Caco-2 (cell line): ENCODE measurements at regions not wholly inside any gene's neighbourhood (a gene's known extent, or its start where the extent isn't known, plus 50 kb on each side); places are given as distances from the start of the nearest gene placed in this dataset.

ENCODE experiments used
- BruUV-seq: library from RNA; stranded (reverse); fragments of 400-500 nt; replicated peaks from 2 replicates; lab custom pipeline; 2021; lab: Mats Ljungman, UMichigan
- CTCF ChIA-PET: fragments of 300-600 bp; sonication (Branson Sonifier 250); formaldehyde crosslinking; loops from one replicate; lab custom pipeline; 2022; ENCODE audit warnings: antibody characterized with exemption; lab: Charles Lee
- POLR2A ChIA-PET: fragments of 300-600 bp; sonication (Branson Sonifier 250); formaldehyde crosslinking; loops from one replicate; lab custom pipeline; 2022; ENCODE audit warnings: antibody characterized with exemption; lab: Charles Lee
- DNase-seq, 2 experiments: peaks; one replicate each; pipeline versions ENCODE4 v3.0.0 to v3.0.0-alpha.2; 2020 to 2022
- H3K27me3 ChIP-seq: replicated peaks from 2 replicates; pipeline ENCODE4 v1.6.0; 2011; ENCODE audit warnings: low read length; ENCODE audit not compliant: control insufficient read depth, insufficient read depth
- H3K36me3 ChIP-seq: 2 replicates; pipeline ENCODE4 v1.5.1; 2011; ENCODE audit warnings: low read length; ENCODE audit not compliant: control insufficient read depth, insufficient read depth
- H3K4me1 ChIP-seq: fragments of 250-450 bp; sonication (Bioruptor Pico); 2 replicates; pipeline ENCODE4 v1.5.1; 2020; ENCODE audit warnings: mild to moderate bottlenecking
- H3K4me3 ChIP-seq: 2 replicates; pipeline ENCODE4 v1.5.1; 2011; ENCODE audit warnings: low read depth, mild to moderate bottlenecking, control low read depth, low read length
- H3K9me3 ChIP-seq: fragments of 250-450 bp; sonication (Bioruptor Pico); 2 replicates; pipeline ENCODE4 v1.5.1; 2020; ENCODE audit warnings: mild to moderate bottlenecking, moderate library complexity
- H3K27ac Mint-ChIP-seq: one replicate; pipeline ENCODE4 v1.8.0; 2022; ENCODE audit warnings: mixed read lengths; ENCODE audit not compliant: unreplicated experiment
- H3K27me3 Mint-ChIP-seq: one replicate; pipeline ENCODE4 v1.8.0; 2022; ENCODE audit warnings: mixed read lengths; ENCODE audit not compliant: insufficient read depth, unreplicated experiment
- H3K36me3 Mint-ChIP-seq: one replicate; pipeline ENCODE4 v1.8.0; 2022; ENCODE audit warnings: mild to moderate bottlenecking, mixed read lengths; ENCODE audit not compliant: insufficient read depth, unreplicated experiment
- H3K4me1 Mint-ChIP-seq: one replicate; pipeline ENCODE4 v1.8.0; 2022; ENCODE audit warnings: low read depth, mixed read lengths; ENCODE audit not compliant: unreplicated experiment
- H3K4me3 Mint-ChIP-seq: one replicate; pipeline ENCODE4 v1.8.0; 2022; ENCODE audit warnings: mild to moderate bottlenecking, moderate library complexity, mixed read lengths; ENCODE audit not compliant: unreplicated experiment
- H3K9me3 Mint-ChIP-seq: one replicate; pipeline ENCODE4 v1.8.0; 2022; ENCODE audit warnings: mixed read lengths; ENCODE audit not compliant: unreplicated experiment
- CTCF ChIP-seq, 2 experiments: fragments of 200-600 bp in 1 of 2; IDR thresholded peaks; 1 replicate in 1 of 2; 2 replicates in 1 of 2; pipeline versions ENCODE4 v1.5.1 to v1.8.0; 2011 to 2022; ENCODE audit warnings: antibody characterized with exemption in 1 of 2, control low read depth in 1 of 2, inconsistent platforms in 1 of 2, low read depth in 1 of 2, low read length in 1 of 2, mild to moderate bottlenecking in 1 of 2, moderate library complexity in 1 of 2; ENCODE audit not compliant: insufficient read depth in 1 of 2, severe bottlenecking in 1 of 2, unreplicated experiment in 1 of 2
- intact Hi-C: fragments of 100-400 bp; cut with micrococcal nuclease; formaldehyde crosslinking; loops from one replicate; pipeline ENCODE4 v1.10.0; 2022; ENCODE audit not compliant: unreplicated experiment

- Mint-ChIP-seq H3K4me1 (no peaks in the 10 kb centered on the region), H3K27ac (no peak overlapping the region), H3K9me3 (no peaks in the 10 kb centered on the region), H3K4me3 (no peak overlapping the region), H3K36me3 (peaks cover 5% of the 10 kb centered on the region), H3K27me3 (peaks cover 10% of the 10 kb centered on the region)
- ChIA-PET CTCF (no interaction called here), POLR2A (no interaction called here)
- Histone ChIP-seq H3K36me3 (no peaks in the 10 kb centered on the region), H3K4me1 (no peaks in the 10 kb centered on the region), H3K4me3 (no peak overlapping the region), H3K27me3 (no peaks in the 10 kb centered on the region), H3K9me3 (no peaks in the 10 kb centered on the region)
- TF ChIP-seq CTCF (IDR thresholded peaks at IDR 0.05; ENCODE audit: insufficient read depth in 1 of 2, low read depth in 1 of 2, low read length in 1 of 2, severe bottlenecking in 1 of 2, unreplicated experiment in 1 of 2): no peak
- DNase-seq: no peak
- no TSS peak for BruUV-seq
- intact Hi-C loops: no loop called here
These were observed 144.4 kb downstream of the HAPSTR1 start for GRCh38 chr16:9235867-9236266.

- Mint-ChIP-seq H3K9me3 (no peaks in the 10 kb centered on the region), H3K4me1 (no peaks in the 10 kb centered on the region), H3K27ac (no peak overlapping the region), H3K27me3 (peaks cover 11% of the 10 kb centered on the region), H3K4me3 (no peak overlapping the region), H3K36me3 (peaks cover 5% of the 10 kb centered on the region)
- ChIA-PET CTCF (no interaction called here), POLR2A (no interaction called here)
- Histone ChIP-seq H3K4me1 (no peaks in the 10 kb centered on the region), H3K9me3 (no peaks in the 10 kb centered on the region), H3K4me3 (no peak overlapping the region), H3K27me3 (no peaks in the 10 kb centered on the region), H3K36me3 (no peaks in the 10 kb centered on the region)
- no peak for DNase-seq
- no peak for TF ChIP-seq CTCF (IDR thresholded peaks at IDR 0.05; ENCODE audit: insufficient read depth in 1 of 2, low read depth in 1 of 2, low read length in 1 of 2, severe bottlenecking in 1 of 2, unreplicated experiment in 1 of 2)
- BruUV-seq: no TSS peak
- intact Hi-C loops: no loop called here
These were observed 144.9 kb downstream of the HAPSTR1 start for GRCh38 chr16:9236319-9236718.

- H3K27ac Mint-ChIP-seq: no peak overlapping the region
- Histone ChIP-seq H3K27me3 (no peaks in the 10 kb centered on the region), H3K9me3 (no peaks in the 10 kb centered on the region), H3K4me3 (no peak overlapping the region), H3K4me1 (no peaks in the 10 kb centered on the region), H3K36me3 (no peaks in the 10 kb centered on the region)
- POLR2A ChIA-PET: no interaction called here
- no peak for TF ChIP-seq CTCF (IDR thresholded peaks at IDR 0.05; ENCODE audit: insufficient read depth in 1 of 2, low read depth in 1 of 2, low read length in 1 of 2, severe bottlenecking in 1 of 2, unreplicated experiment in 1 of 2)
- H3K36me3 Mint-ChIP-seq: peaks cover 5% of the 10 kb centered on the region
- H3K9me3 Mint-ChIP-seq: no peaks in the 10 kb centered on the region
- DNase-seq: no peak
- no TSS peak for BruUV-seq
- intact Hi-C loops: no loop called here
- no peak overlapping the region for H3K4me3 Mint-ChIP-seq
- no peaks in the 10 kb centered on the region for H3K4me1 Mint-ChIP-seq
- CTCF ChIA-PET: no interaction called here
- peaks cover 14% of the 10 kb centered on the region for H3K27me3 Mint-ChIP-seq
These were observed 146.9 kb downstream of the HAPSTR1 start for GRCh38 chr16:9238346-9238745.
